Fibroblast of skin of left biceps (primary cell): ENCODE measurements at regions not wholly inside any gene's neighbourhood (a gene's known extent, or its start where the extent isn't known, plus 50 kb on each side); places are given as distances from the start of the nearest gene placed in this dataset.
"Not testable (repeated sequence)": the region's sequence is repeated elsewhere in the genome, so short reads cannot be mapped to it uniquely, and the experiment has no call there.

Source experiments
- DNase-seq, 2 experiments: peaks; one replicate each; pipeline ENCODE4 v3.0.0-alpha.2; 2013; ENCODE audit warnings: low read depth in 2 of 2

DNA sequence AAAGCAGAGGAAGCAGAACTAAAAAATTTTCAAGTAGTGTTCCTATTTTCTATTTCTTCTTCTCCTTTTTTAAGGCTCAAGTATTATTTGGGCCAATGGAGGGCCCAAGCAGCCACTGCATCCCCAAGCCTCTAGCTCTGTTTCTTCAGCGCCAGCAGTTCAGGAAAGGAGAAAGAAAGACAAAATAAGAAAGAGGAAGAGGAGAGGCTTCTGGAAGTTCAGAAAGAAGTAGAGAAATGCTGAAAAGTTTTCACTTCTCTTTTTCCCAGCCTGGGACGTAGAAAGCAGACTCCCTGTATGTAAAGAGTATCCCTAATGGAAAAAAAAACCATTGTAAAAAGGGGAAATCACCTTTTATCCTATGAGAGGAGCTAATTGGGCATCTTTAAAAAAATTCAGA, 165.5 kb upstream of the KLF12 start:
- no peak for DNase-seq

DNA sequence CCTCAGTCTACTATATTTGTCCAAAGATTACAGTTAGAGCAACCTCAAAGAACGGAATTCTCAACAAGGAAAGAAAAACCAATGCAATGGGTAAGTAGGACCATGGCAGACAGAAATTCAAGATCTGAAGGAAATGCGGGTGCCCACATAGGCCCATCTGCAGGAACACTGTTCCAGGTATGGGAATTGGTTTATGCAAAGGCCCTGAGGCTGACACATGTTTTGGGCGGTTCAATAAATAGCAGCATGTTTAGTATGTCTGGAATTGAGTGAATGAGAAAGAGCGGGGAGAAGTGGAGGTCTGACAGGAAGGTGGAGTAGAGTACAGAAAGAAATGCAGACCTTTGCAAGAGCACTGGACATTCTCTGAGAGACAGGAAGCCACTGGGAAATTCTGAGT, 164.7 kb upstream of the KLF12 start:
- no peak for DNase-seq

DNA sequence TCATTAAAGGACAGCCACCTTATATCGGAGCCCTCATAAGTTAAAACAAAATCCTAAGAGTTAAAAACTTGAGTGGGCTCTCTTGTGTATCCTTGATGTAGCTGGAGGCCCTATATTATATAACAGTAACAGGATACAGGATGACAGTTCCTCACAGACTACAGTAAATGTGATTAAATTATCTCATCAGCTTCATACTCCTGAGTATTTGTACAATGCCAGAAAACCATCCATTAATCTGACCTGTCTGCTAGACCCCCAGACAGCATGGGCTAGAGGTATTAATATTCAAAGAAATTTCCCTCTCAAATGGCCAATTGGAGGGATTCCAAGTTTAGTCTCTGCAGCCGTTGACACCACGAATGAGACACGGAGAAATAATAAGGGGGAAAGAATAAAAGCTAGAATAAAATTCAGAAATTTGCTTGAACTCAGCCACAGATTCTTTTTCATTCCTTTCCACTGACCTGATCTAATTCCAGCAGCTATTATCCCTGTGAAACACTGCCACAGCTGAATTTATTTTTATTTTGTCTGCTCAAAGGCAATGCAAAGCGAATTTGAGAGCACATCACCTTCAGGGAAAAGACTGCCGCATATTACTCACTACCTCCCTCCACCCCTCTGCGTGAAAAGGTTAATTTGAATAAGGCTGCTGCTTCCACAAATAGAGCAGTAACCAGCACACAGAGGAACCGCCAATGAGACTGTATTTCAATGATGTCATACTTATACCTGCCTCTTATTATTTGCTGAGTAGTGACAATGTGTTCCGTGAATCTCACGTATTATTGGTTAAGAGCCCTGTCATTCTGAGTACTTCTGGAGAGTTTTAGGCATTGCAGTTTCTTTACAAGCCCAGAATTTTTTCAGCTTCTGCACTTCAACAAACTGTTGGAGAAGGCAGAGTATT, 155.9 kb upstream of the KLF12 start:
- DNase-seq = peak in 1 of 2 experiments; percentile 78

DNA sequence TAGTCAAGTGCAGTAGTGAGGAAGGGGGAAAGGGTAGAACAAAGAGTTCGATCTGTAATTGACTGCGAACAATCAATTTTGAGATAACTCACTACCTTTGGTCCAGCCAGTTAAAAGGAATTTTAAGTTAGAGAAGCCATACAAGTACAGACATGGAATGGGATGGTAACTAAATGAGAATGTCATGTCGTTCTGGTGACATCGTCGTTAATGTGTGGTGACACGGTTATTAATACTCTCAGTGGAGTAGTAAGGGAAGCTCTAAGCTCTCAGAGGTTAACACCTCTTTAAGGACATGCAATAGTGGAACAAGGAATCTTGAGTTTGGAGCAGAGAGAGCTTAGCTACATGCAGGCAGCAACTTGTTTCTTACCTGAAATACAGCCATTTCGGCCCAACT, 154.9 kb upstream of the KLF12 start:
- no peak for DNase-seq

DNA sequence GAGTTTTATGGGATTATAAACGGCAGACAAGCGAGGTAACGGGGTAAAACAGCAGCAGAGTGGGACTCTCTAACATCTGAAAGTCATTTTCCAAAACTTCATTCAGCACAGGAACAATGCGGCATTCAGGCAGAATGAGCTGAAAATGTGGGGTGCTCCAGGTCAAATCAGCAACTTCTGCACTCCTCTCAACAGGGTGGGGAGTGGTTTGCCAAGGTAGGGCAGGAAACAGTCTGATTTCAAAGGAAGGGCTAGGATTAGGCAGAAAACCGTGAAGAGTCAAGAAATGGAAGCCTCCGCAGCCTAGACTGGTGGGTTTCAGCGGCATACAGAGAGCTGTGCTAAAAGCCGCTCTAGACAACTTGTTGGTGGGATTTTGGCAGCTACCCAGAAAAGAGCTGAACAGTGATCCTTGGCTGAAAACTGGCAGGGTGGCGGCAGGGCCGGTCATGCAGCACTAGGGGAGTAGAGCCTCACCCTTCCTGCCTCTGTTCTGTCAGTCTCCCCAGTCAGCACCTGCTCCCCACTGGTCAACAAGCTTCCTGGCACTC, 154.2 kb upstream of the KLF12 start:
- no peak for DNase-seq

DNA sequence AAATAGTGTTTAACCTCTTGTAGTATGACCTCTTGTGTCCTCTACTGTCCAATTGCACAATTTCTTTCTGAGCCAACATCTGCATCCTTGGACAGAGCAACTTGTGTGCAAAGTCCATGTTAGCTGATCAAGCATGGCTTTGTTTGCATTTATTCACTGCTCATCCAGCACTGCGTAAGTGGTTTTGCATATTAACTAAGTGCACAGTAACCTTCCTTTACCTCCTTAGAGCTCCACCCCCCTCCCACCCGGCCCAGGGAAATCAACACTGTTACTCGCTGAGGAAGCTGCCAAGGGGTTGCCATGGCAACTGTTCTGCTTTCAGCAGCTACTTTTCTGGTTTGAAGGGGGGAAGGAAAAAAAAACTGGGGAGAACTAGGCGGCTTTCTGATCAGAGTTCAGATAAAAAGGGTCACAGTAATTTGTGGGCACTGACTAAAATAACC, 153.5 kb upstream of the KLF12 start:
- DNase-seq = peak in 1 of 2 experiments; percentile 51

DNA sequence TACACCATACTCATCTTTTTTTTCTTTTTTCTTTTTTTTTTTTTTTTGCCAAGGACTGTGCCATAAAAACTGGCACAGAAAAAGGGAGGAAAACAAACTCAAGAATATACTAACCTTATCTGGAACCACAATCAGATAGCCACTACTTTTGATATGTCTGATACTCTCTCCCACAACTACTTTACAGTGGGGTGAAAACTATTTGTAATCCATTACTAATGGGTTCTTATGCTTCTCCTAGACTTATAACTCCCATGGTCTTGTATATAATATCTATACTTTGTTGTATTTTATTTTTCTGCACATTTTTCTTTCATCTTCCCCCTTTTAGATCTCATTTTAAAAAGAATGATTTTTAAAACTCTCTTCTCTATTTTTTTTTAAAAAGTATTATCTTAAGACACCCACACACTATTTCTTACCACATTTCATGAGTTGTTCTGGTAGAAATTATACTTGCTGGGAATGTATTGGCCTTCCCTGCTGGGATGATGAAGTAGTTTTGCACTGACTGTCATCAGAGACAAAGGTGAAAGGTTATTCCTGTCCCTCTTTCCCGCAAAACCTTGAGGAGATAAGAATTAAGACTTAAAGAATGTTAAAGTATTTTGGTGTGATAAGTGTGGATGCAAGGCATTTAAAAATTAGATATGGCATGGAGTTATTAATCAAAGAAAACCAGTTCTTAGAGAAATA, 146.7 kb upstream of the KLF12 start:
- no peak for DNase-seq

DNA sequence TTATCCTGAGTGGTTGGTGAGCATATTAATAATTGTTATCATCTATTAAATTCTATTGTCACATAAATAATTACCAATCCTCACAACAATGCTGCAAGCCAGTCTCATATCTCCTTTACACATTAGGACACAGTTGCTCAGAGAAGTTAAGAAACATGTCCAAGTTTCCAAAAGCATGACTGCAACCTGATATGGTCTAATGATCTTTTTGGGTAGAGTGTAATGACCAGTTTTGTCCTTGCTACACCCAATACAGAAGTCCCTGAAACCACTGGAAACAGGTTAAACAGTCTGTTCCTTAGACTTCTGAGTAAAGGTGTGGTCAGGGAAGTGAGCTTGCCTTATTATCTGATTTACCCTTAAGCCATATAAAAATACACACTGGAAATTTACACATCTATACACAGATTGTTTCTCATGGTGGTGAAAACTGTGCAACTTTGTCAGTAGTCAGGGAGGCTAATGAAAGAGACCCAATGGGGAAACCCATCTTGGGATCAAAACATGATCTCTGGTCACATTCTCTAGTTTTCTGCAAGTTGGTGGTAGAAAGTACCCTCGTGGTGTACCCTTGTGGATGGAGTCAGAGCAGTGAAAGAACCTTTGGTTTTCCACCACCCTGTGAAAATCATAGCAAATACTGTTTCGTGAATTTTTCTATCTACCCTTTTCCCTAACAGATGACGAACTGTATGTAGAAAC, 146.0 kb upstream of the KLF12 start:
- no peak for DNase-seq

DNA sequence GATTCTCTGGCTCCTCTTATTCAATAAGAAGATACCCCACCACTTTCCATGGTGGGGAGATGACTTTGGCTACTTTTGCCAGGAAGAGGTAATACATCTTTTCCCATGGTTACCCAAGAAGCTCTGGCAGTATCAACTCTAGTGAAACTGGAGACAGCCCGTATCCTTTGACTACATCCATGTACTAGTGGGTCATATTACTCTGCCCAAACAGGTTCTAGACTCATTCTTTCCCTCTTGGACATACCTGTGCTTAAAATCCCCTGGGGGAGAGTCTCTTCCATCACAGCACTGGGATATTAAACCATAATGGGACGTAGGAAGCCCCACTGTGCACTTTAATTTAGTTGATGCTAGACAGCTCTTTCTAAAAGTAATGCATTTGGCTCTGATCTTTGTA, 144.7 kb upstream of the KLF12 start:
- DNase-seq = no peak

DNA sequence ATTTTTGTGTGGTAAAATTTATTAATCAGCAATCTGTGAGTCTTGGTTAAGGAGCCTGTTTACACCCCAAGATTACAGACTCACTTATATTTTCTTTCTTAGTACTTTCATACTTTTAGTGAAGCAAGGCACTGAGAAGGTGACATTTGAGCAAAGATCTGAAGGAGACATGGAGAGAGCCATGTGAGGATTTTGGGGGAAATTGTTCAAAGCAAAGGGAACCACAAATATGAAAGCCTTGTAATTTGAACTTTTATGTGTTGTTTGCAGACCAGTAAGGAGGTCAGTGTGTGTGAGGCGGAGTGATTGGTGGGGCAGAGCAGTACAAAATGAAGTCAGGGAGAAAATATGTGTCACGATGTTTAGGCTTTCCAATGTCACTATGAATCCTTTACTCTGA, 140.7 kb upstream of the KLF12 start:
- no peak for DNase-seq

DNA sequence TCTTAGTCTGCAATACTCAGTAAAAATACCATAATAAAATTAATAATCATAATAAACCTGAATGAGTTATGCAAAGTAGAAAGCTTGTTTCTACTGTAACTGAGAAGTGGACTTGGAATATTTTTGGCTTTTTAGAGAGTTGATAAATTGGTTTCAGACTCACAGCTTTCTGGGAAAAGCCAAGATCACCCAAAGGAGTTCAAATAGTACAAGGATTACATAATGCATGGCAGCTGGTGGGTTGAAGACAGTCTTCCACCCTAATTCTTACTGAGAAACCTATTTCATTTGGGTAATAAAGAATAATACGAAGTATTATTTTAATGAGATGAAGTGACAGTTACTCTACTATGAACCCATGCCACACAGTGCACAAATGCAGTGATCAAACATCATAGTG, 139.4 kb upstream of the KLF12 start:
- DNase-seq = no peak

DNA sequence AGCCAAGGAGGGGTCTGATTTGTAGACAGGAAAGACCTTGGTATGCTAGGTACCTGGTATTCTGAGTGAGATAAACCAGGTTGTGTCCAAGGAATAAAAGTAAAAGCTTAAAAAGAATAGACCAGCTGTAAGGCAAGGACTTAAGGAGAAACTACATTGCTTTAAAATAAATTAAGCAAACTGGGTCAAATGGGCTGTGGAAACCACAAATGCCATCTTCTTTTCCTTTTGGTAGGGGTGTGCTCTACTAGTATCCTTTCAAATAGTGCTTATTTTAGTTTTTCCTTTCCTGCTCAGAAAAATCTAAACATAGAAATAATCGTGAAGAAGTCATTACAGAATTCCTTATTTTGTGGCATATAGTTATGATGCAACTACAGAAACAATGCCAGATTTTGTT, 138.6 kb upstream of the KLF12 start:
- no peak for DNase-seq

DNA sequence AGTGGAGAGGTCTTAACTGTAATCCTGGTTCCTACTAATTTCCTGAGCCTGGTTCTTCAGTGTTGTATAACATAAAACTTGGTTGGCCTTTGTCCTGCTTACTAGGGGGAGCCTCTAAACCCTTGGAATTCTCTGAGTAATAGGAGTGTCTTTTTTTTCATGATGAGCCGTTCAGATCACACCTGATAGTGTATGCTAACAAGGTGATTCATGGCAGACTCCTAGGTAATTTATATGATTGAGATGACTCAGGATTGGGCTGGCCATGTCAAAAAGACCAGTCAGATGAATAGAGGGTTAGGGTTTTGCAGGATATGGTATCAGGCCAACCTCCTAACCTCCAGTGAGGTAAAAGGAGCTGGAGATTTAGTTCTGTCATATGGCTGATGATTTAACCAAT, 135.8 kb upstream of the KLF12 start:
- no peak for DNase-seq

DNA sequence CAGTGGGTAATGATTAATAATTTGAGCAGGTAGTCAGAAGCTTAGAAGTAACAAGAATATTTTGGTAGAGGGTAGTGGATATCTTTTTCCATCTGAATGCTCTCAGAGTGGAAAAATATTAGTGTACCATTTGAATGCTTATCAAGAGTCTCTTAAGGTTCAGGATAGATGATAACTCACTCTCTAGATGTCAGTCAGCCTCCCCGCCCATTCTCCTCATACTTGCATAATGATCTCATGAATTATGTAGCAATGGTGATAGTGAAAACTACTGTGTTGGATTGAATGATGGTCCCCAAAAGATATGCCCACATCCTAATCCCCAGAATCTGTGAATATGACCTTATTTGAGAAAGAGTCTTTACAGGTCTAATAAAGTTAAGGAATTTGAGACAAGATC, 132.7 kb upstream of the KLF12 start:
- DNase-seq = no peak

DNA sequence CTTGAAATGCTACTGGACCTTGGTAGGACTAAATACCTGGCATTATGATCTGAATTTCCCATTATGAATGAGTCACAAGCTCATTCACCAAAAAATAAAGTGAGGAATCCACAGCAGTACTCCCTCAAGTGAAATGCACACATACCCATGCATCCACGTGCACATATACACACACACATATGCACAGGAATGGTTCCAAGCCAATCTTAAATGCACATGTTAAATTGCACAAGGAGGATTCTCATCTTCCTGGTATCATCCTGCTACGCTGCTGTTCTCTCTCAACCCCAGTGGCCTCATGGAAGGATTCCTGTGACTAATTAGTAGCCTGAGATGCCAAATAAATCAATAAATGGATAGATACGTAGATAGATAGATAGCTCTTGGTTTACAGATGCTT, 132.1 kb upstream of the KLF12 start:
- DNase-seq = no peak

DNA sequence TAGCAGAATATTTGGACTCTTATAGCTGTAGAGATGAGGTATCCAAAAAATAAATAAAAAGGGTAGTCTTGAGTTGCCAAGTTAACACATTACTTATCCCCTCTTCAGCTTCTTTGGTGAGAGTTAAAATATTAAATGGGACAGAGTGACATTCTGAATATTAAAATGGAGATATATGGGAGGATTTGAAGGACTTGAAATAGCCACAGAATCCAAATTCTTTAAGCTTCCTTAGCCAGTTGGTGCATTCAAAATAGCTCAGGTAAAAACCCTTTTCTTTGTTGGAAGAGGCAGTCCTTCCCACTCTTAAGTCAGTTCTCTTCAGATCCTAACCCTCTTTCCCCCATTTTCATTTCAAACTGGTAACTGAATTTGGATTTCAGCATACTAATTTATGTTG, 130.1 kb upstream of the KLF12 start:
- no peak for DNase-seq

DNA sequence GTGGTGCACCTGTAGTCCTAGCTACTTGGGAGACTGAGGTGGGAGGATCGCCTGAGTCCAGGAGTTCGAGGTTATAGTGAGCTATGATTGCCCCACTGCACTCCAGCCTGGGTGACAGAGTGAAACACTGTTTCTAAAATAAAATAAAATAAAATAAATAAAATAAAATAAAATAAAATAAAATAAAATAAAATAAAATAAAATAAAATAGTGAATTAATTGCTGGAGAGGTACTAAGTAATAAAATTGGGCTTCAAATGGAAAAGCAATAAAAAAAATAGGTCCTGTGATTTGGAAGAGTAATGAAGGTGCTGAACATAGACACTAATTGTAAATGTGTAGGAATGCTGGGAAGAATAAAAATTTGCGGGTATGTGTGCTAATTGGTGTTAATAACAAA, 126.2 kb upstream of the KLF12 start:
- DNase-seq = not testable (repeated sequence)

DNA sequence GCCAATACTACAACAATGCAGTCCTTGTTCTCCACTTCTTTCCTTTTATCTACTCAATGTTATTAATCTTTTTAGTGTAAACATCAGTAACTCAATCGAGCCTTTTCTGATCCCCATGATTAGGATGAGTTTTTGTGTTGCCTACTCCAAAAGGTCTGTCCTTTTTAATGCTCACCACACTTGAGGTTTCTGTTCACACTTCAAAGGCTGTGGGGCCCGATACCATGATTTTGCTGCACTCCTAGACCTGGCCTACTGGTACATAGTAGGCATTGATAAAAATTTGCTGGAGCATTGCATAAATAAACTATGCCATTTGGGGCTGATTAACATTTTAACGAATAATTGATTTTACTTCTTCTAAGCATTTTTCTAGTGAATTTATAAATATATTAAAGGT, 125.4 kb upstream of the KLF12 start:
- no peak for DNase-seq

DNA sequence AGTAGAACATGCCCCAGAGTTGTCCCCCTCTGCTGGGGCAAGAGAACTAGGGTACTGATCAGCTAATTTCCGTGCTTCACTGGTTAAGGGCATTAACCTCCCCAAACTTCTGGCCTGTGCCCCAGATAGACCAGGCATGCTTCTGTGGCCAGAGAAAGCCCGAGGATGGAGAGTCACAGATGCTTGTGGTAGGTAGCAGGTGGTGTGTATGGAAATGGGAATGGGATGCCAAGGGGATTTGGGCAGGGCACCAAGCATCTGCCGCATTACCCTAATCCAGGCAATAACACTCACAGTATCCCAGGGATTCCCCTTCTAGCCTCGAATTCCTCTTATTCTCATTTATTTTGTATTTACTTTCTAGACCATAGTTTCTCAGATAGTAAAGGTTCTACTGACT, 124.8 kb upstream of the KLF12 start:
- no peak for DNase-seq

DNA sequence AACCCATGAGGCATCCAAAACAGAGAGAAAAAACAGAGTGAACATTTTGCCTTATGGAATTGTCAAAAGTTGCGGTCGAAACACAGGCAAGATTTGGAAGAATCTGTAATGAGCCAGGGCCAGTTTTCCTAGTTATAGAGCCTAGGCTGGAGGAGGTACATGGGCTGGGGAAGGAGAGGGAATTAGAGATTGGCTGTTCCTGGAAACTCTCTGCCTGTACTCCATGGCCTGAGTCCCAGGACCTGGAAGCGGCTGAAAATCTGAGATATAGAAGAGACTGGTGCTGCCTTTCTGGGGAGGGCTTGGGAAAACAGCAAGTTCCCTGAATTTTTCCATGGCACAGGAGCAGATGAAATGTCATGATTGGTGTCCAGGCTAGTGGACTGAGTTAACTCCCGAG, 122.8 kb upstream of the KLF12 start:
- no peak for DNase-seq

DNA sequence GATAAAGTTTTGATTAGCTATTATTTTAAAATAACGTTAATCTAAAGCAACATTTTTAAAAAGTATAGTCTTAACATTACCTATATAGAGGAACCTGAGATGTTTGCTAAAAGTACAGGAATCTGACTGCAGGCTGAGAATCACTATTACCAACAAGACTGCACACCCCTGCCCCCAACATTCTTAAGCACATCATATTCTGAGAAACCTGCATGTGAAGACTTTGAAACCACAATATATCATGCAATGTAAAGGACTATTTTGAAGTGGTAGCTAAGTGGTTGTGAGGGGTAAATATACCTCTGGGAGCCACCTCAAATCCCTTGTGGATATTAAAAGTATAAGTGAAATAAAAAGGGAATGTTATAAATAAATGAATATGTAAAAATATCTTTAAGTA, 119.0 kb upstream of the KLF12 start:
- no peak for DNase-seq

DNA sequence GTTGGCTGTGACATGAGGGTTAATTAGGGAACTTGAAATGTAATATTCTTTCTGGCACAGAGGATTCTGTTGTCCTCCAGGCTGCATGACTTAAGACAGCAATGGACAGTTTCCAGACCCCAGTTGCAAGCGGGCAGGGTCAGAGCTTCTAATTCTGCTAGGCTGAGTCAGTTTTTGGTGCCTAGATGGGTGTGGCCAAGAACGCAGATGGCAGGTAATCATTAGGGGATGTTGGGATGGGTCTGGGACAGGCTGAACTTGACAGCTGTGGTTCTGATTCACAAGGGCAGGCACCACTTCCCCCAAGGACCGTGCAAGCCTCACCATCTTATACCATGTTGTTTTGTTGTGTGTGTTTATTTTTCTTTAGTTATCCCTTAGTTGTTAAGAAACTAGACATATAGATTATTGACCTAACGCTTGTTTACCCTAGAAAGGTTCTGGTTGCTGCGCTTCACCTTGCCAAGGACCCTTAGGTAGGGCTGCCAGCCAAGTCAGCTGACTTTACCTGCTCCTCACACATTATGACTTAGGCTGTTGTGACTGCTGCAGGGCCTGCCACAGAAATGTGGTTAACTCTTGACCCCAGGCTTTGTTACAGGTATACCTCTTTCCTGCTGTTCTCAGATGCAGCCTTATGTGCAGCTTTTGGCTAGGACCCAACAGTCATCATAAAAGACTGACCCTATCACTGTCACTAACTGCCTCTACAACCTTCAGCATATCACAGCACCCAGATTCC, 117.7 kb upstream of the KLF12 start:
- no peak for DNase-seq
